ENCODE measurements at regions not wholly inside any gene's neighbourhood (a gene's known extent, or its start where the extent isn't known, plus 50 kb on each side); places are given as distances from the start of the nearest gene placed in this dataset.

- H3K36me3 ChIP-seq, result no peaks in the 10 kb centered on the region
- no peaks in the 10 kb centered on the region for H3K4me1 ChIP-seq
- intact Hi-C loops (cut with DNase I), result no loop called here
- H3K27ac ChIP-seq, result no peak overlapping the region
- ATAC-seq, result peak in 1 of 4 donors; percentile 12
- H3K4me3 ChIP-seq, result no peak overlapping the region
- TF ChIP-seq CTCF (IDR thresholded peaks at IDR 0.05), result no peak
- TF ChIP-seq POLR2A (IDR thresholded peaks at IDR 0.05), result no peak
- WGBS (ENCODE audit: insufficient coverage, low coverage, low lambda C conversion rate, missing lambda C conversion rate), result 54% methylated on average over 9 of the region's 28 CpGs
- H3K27me3 ChIP-seq, result no peaks in the 10 kb centered on the region
- DNase-seq, result no peak
- H3K9me3 ChIP-seq, result no peaks in the 10 kb centered on the region
Measured at GRCh38 chr3:127350172-127351050, 62.6 kb upstream of the PRR20G start.

GRCh38 chr3:127349501-127350171, 61.8 kb upstream of the PRR20G start:
- DNase-seq (no peak), ATAC-seq (peak in 1 of 4 donors; percentile 31)
- Histone ChIP-seq H3K27me3 (no peaks in the 10 kb centered on the region), H3K4me3 (no peak overlapping the region), H3K27ac (no peak overlapping the region), H3K9me3 (no peaks in the 10 kb centered on the region), H3K36me3 (no peaks in the 10 kb centered on the region), H3K4me1 (no peaks in the 10 kb centered on the region)
- intact Hi-C loops (cut with DNase I), result no loop called here
- TF ChIP-seq CTCF (IDR thresholded peaks at IDR 0.05) (no peak), POLR2A (IDR thresholded peaks at IDR 0.05) (no peak)
- 20% methylated on average over 1 of the region's 19 CpGs for whole genome bisulfite sequencing (ENCODE audit: insufficient coverage, low coverage, low lambda C conversion rate, missing lambda C conversion rate)

GRCh38 chr3:127342735-127343134, 54.9 kb upstream of the PRR20G start:
- H3K36me3 ChIP-seq, result no peaks in the 10 kb centered on the region
- H3K4me3 ChIP-seq, result no peak overlapping the region
- no peak for TF ChIP-seq POLR2A (IDR thresholded peaks at IDR 0.05)
- no peak for TF ChIP-seq CTCF (IDR thresholded peaks at IDR 0.05)
- intact Hi-C loops (cut with DNase I), result no loop called here
- DNase-seq (no peak), ATAC-seq (no peak)
- 22% methylated on average over 9 of the region's 9 CpGs for WGBS (ENCODE audit: insufficient coverage, low coverage, low lambda C conversion rate, missing lambda C conversion rate)
- H3K4me1 ChIP-seq, result no peaks in the 10 kb centered on the region
- no peak overlapping the region for H3K27ac ChIP-seq
- peaks cover 0 to 6% of the 10 kb centered on the region in 2 donors for H3K27me3 ChIP-seq
- H3K9me3 ChIP-seq, result no peaks in the 10 kb centered on the region

GRCh38 chr3:127339928-127340861, 52.3 kb upstream of the PRR20G start:
- Histone ChIP-seq H3K4me3 (no peak overlapping the region), H3K27ac (no peak overlapping the region), H3K27me3 (peaks cover 0 to 6% of the 10 kb centered on the region in 2 donors), H3K9me3 (no peaks in the 10 kb centered on the region), H3K36me3 (no peaks in the 10 kb centered on the region), H3K4me1 (no peaks in the 10 kb centered on the region)
- WGBS (ENCODE audit: insufficient coverage, low coverage, low lambda C conversion rate, missing lambda C conversion rate), result 39% methylated on average over 16 of the region's 20 CpGs
- DNase-seq, result no peak
- ATAC-seq, result peak in 3 of 4 donors; percentile 19 to 50 (median 43)
- no peak for TF ChIP-seq POLR2A (IDR thresholded peaks at IDR 0.05)
- TF ChIP-seq CTCF (IDR thresholded peaks at IDR 0.05), result no peak
- intact Hi-C loops (cut with DNase I), result no loop called here
